Caco-2 (cell line): ENCODE measurements at regions not wholly inside any gene's neighbourhood (a gene's known extent, or its start where the extent isn't known, plus 50 kb on each side); places are given as distances from the start of the nearest gene placed in this dataset.

Source experiments
- BruUV-seq: library from RNA; stranded (reverse); fragments of 400-500 nt; replicated peaks from 2 replicates; lab custom pipeline; 2021; lab: Mats Ljungman, UMichigan
- CTCF ChIA-PET: fragments of 300-600 bp; sonication (Branson Sonifier 250); formaldehyde crosslinking; loops from one replicate; lab custom pipeline; 2022; ENCODE audit warnings: antibody characterized with exemption; lab: Charles Lee
- POLR2A ChIA-PET: fragments of 300-600 bp; sonication (Branson Sonifier 250); formaldehyde crosslinking; loops from one replicate; lab custom pipeline; 2022; ENCODE audit warnings: antibody characterized with exemption; lab: Charles Lee
- DNase-seq, 2 experiments: peaks; one replicate each; pipeline versions ENCODE4 v3.0.0 to v3.0.0-alpha.2; 2020 to 2022
- H3K27me3 ChIP-seq: replicated peaks from 2 replicates; pipeline ENCODE4 v1.6.0; 2011; ENCODE audit warnings: low read length; ENCODE audit not compliant: control insufficient read depth, insufficient read depth
- H3K36me3 ChIP-seq: 2 replicates; pipeline ENCODE4 v1.5.1; 2011; ENCODE audit warnings: low read length; ENCODE audit not compliant: control insufficient read depth, insufficient read depth
- H3K4me1 ChIP-seq: fragments of 250-450 bp; sonication (Bioruptor Pico); 2 replicates; pipeline ENCODE4 v1.5.1; 2020; ENCODE audit warnings: mild to moderate bottlenecking
- H3K4me3 ChIP-seq: 2 replicates; pipeline ENCODE4 v1.5.1; 2011; ENCODE audit warnings: low read depth, mild to moderate bottlenecking, control low read depth, low read length
- H3K9me3 ChIP-seq: fragments of 250-450 bp; sonication (Bioruptor Pico); 2 replicates; pipeline ENCODE4 v1.5.1; 2020; ENCODE audit warnings: mild to moderate bottlenecking, moderate library complexity
- H3K27ac Mint-ChIP-seq: one replicate; pipeline ENCODE4 v1.8.0; 2022; ENCODE audit warnings: mixed read lengths; ENCODE audit not compliant: unreplicated experiment
- H3K27me3 Mint-ChIP-seq: one replicate; pipeline ENCODE4 v1.8.0; 2022; ENCODE audit warnings: mixed read lengths; ENCODE audit not compliant: insufficient read depth, unreplicated experiment
- H3K36me3 Mint-ChIP-seq: one replicate; pipeline ENCODE4 v1.8.0; 2022; ENCODE audit warnings: mild to moderate bottlenecking, mixed read lengths; ENCODE audit not compliant: insufficient read depth, unreplicated experiment
- H3K4me1 Mint-ChIP-seq: one replicate; pipeline ENCODE4 v1.8.0; 2022; ENCODE audit warnings: low read depth, mixed read lengths; ENCODE audit not compliant: unreplicated experiment
- H3K4me3 Mint-ChIP-seq: one replicate; pipeline ENCODE4 v1.8.0; 2022; ENCODE audit warnings: mild to moderate bottlenecking, moderate library complexity, mixed read lengths; ENCODE audit not compliant: unreplicated experiment
- H3K9me3 Mint-ChIP-seq: one replicate; pipeline ENCODE4 v1.8.0; 2022; ENCODE audit warnings: mixed read lengths; ENCODE audit not compliant: unreplicated experiment
- CTCF ChIP-seq, 2 experiments: fragments of 200-600 bp in 1 of 2; IDR thresholded peaks; 1 replicate in 1 of 2; 2 replicates in 1 of 2; pipeline versions ENCODE4 v1.5.1 to v1.8.0; 2011 to 2022; ENCODE audit warnings: antibody characterized with exemption in 1 of 2, control low read depth in 1 of 2, inconsistent platforms in 1 of 2, low read depth in 1 of 2, low read length in 1 of 2, mild to moderate bottlenecking in 1 of 2, moderate library complexity in 1 of 2; ENCODE audit not compliant: insufficient read depth in 1 of 2, severe bottlenecking in 1 of 2, unreplicated experiment in 1 of 2
- intact Hi-C: fragments of 100-400 bp; cut with micrococcal nuclease; formaldehyde crosslinking; loops from one replicate; pipeline ENCODE4 v1.10.0; 2022; ENCODE audit not compliant: unreplicated experiment

DNA sequence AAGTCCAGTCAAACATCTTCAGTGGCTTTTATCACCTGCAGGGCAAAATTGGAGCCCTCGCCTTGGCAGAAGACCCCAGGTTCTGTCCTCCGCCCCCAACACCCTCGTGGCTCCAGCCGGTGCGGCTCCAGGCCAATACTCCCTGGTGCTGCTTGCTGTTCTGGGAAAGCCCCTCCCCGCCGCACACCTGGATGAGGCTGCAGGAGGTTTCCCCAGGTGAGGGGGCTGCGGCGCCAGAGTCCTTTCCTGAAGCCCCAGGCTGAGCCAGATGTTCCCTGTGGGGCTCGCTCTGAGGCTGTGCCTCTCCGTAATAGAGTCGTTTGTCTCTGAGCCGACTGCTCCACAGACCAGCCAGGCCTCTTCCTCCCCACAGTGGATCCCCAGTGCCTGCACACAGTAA is 375.4 kb upstream of the IRX1 start:
- no peak overlapping the region for H3K27ac Mint-ChIP-seq
- no peaks in the 10 kb centered on the region for H3K4me1 ChIP-seq
- no peak for TF ChIP-seq CTCF (IDR thresholded peaks at IDR 0.05; ENCODE audit: insufficient read depth in 1 of 2, low read depth in 1 of 2, low read length in 1 of 2, severe bottlenecking in 1 of 2, unreplicated experiment in 1 of 2)
- no peaks in the 10 kb centered on the region for H3K36me3 ChIP-seq
- H3K9me3 Mint-ChIP-seq: no peaks in the 10 kb centered on the region
- no TSS peak for BruUV-seq
- no peaks in the 10 kb centered on the region for H3K4me1 Mint-ChIP-seq
- H3K36me3 Mint-ChIP-seq: no peaks in the 10 kb centered on the region
- H3K27me3 Mint-ChIP-seq: peaks cover 4% of the 10 kb centered on the region
- no peak overlapping the region for H3K4me3 Mint-ChIP-seq
- ChIA-PET CTCF (no interaction called here), POLR2A (no interaction called here)
- no peaks in the 10 kb centered on the region for H3K9me3 ChIP-seq
- intact Hi-C loops: no loop called here
- no peaks in the 10 kb centered on the region for H3K27me3 ChIP-seq
- H3K4me3 ChIP-seq: no peak overlapping the region
- no peak for DNase-seq

GRCh38 chr5:3218916-3219650 is 376.5 kb upstream of the IRX1 start:
- TF ChIP-seq CTCF (IDR thresholded peaks at IDR 0.05; ENCODE audit: insufficient read depth in 1 of 2, low read depth in 1 of 2, low read length in 1 of 2, severe bottlenecking in 1 of 2, unreplicated experiment in 1 of 2): no peak
- CTCF ChIA-PET: no interaction called here

GRCh38 chr5:3217771-3218495 is 377.7 kb upstream of the IRX1 start:
- no peaks in the 10 kb centered on the region for H3K4me1 Mint-ChIP-seq
- no peaks in the 10 kb centered on the region for H3K27me3 ChIP-seq
- no peak overlapping the region for H3K4me3 ChIP-seq
- H3K36me3 ChIP-seq: no peaks in the 10 kb centered on the region
- BruUV-seq: no TSS peak
- no peak for DNase-seq
- ChIA-PET CTCF (no interaction called here), POLR2A (no interaction called here)
- no peaks in the 10 kb centered on the region for H3K9me3 ChIP-seq
- TF ChIP-seq CTCF (IDR thresholded peaks at IDR 0.05; ENCODE audit: insufficient read depth in 1 of 2, low read depth in 1 of 2, low read length in 1 of 2, severe bottlenecking in 1 of 2, unreplicated experiment in 1 of 2): no peak
- intact Hi-C loops: no loop called here
- no peaks in the 10 kb centered on the region for H3K36me3 Mint-ChIP-seq
- no peak overlapping the region for H3K27ac Mint-ChIP-seq
- H3K27me3 Mint-ChIP-seq: peaks cover 4% of the 10 kb centered on the region
- no peak overlapping the region for H3K4me3 Mint-ChIP-seq
- H3K9me3 Mint-ChIP-seq: no peaks in the 10 kb centered on the region
- no peaks in the 10 kb centered on the region for H3K4me1 ChIP-seq

More at GRCh38 chr5:3218916-3219650, 376.5 kb upstream of the IRX1 start:
- H3K9me3 ChIP-seq: no peaks in the 10 kb centered on the region
- no peaks in the 10 kb centered on the region for H3K4me1 Mint-ChIP-seq
- H3K27me3 ChIP-seq: no peaks in the 10 kb centered on the region
- no peaks in the 10 kb centered on the region for H3K36me3 Mint-ChIP-seq
- BruUV-seq: no TSS peak
- no peaks in the 10 kb centered on the region for H3K36me3 ChIP-seq
- no peaks in the 10 kb centered on the region for H3K4me1 ChIP-seq
- no peak for DNase-seq
- H3K27me3 Mint-ChIP-seq: peaks cover 4% of the 10 kb centered on the region
- POLR2A ChIA-PET: no interaction called here
- no peaks in the 10 kb centered on the region for H3K9me3 Mint-ChIP-seq
- H3K27ac Mint-ChIP-seq: no peak overlapping the region
- intact Hi-C loops: no loop called here
- H3K4me3 ChIP-seq: no peak overlapping the region
- H3K4me3 Mint-ChIP-seq: no peak overlapping the region
